VCaP (cell line): ENCODE measurements at regions not wholly inside any gene's neighbourhood (a gene's known extent, or its start where the extent isn't known, plus 50 kb on each side); places are given as distances from the start of the nearest gene placed in this dataset.
A peak's percentile ranks its signal among the peaks of the same experiment; 100 is the strongest.

Experiments used
- H3K27ac ChIP-seq: fragments of 450-650 bp; 2 replicates; pipeline ENCODE4 v1.5.1; 2017
- TF ChIP-seq, protein P1 (sequence below): fragments of 450-650 bp; conservative IDR thresholded peaks from 2 replicates; pipeline ENCODE4 v1.5.1; 2017; ENCODE audit warnings: mild to moderate bottlenecking, moderate library complexity

DNA sequence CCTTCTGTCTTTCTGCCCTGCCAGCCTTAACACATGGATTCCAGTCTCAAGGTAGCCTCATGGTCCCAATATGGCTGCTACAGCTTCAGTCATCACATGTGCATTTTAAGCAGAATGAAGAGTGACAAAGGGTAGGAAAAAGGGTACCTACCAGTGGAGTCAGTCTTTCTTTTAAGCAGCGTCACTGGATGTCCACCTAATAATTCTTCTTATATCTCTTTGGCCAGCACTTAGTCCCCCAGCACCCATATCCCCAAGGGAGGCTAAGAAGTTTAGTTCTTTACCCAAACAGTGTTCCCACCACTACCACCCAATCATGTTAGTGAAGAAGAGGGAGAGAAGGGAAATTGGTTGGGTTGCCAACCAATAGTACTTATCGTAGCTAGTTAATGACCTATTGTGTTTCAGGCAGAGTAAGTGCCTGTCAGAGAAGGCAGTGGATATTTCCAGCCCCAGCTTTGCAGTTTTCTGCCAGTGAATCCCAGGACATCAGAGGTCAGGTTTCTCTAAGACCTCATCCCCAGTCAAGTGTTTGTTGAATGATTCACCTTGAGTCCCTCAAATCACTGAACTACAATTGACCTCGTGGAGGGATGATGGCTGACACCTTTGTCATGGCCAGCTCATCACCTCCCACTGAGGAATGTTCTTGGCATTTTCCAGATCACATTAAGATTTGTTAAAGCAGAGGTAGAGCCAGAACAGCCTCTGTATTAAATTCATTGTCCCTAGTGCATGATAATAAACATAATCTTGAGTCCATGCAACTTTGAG, 250.9 kb upstream of the CRY1 start:
- H3K27ac ChIP-seq = no peak overlapping the region
- TF ChIP-seq, protein P1, sequence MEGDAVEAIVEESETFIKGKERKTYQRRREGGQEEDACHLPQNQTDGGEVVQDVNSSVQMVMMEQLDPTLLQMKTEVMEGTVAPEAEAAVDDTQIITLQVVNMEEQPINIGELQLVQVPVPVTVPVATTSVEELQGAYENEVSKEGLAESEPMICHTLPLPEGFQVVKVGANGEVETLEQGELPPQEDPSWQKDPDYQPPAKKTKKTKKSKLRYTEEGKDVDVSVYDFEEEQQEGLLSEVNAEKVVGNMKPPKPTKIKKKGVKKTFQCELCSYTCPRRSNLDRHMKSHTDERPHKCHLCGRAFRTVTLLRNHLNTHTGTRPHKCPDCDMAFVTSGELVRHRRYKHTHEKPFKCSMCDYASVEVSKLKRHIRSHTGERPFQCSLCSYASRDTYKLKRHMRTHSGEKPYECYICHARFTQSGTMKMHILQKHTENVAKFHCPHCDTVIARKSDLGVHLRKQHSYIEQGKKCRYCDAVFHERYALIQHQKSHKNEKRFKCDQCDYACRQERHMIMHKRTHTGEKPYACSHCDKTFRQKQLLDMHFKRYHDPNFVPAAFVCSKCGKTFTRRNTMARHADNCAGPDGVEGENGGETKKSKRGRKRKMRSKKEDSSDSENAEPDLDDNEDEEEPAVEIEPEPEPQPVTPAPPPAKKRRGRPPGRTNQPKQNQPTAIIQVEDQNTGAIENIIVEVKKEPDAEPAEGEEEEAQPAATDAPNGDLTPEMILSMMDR = no peak

GRCh38 chr12:107347261-107347660, 253.9 kb upstream of the CRY1 start:
- no peak overlapping the region for H3K27ac ChIP-seq
- TF ChIP-seq, protein P1 = no peak

DNA sequence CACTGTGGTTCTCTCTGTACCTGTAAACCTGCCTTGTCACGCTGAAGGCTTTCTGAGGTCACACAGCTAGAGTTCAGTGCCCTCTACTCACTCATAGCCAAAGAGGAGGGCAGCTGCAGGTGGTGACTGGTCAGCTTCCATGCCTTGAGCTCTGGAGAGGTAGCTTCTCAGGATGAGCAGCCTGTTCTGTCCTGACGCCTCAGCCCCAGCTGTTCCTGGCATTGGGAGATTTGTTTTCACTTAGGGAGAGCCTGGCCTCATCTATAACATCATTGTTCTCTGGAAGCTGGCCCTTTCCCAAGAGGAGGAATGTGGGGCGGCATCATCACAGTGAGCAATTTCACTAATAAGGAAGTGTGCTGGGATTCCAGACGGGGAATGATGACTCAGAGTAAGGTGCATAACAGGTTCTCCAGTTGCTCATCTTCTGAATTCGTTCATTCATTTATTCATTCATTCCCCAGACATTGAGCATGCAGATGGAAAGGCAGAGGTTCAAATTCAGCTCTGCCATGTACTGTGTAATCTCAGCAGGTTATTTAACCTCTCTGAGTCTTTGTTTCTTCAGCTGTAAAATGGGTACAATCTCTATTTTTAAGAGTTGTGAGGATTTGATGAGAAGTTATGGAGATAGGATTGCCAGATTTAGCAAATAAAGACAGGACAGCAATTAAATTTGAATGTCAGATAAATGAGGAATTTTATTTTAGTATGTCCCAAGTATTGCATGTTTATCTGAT, 255.8 kb upstream of the CRY1 start:
- TF ChIP-seq, protein P1 = no peak
- peak overlapping the region; percentile 18; the same call in 1 of the 2 replicates for H3K27ac ChIP-seq

- no peak overlapping the region for H3K27ac ChIP-seq
- TF ChIP-seq, protein P1 = no peak
Measured at GRCh38 chr12:107349839-107350238, 256.5 kb upstream of the CRY1 start.

DNA sequence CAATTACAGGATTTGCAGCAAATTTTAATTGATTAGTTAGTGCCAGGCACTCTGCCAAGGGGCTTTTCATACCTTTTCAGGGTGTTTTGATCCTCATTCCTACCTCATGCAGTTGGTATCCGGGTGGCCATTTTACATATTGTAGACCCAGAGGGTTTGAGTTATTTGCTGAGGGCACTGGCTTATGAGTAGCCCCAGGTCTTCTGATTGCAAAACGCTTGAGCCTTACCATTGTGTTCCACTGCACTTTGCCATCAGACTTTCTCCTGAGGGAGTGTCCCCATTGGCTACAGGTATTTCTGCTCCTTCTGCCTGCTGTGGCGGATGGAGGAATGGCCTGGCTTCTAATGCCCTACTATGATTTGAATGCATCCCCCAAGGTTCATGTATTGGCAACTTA, 257.8 kb upstream of the CRY1 start:
- no peak overlapping the region for H3K27ac ChIP-seq
- TF ChIP-seq, protein P1 = no peak

GRCh38 chr12:107351713-107352112, 258.4 kb upstream of the CRY1 start:
- TF ChIP-seq, protein P1 = no peak
- no peak overlapping the region for H3K27ac ChIP-seq

- H3K27ac ChIP-seq = no peak overlapping the region
- TF ChIP-seq, protein P1 = no peak
Measured at GRCh38 chr12:107352347-107353081, 259.2 kb upstream of the CRY1 start.
